ENCODE measurements at regions not wholly inside any gene's neighbourhood (a gene's known extent, or its start where the extent isn't known, plus 50 kb on each side); places are given as distances from the start of the nearest gene placed in this dataset.

DNA sequence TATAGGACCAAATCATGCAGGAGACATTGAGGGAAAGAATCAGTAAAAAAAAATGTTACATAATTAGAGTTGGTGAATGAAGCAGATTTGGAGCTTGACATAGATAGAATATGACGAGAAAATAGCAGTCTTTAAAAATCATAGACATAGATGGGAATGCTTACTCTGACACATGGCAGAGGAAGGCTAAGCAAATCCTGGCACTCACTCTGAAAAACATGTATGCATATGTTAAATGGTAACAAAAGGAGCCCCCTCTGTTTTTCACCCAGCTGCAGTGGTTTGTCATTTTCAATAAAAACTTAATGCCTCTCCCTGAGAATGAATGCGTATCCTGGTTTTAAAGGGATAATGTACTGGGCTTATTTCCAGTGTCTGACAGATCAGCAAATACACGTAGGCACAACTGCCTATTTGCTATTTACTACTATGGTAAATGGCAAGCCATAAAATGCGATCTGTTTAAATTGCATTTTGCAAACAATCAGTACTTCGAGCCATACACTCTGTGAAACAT, 561.2 kb upstream of the SEL1L start:
- TF ChIP-seq, protein P1, sequence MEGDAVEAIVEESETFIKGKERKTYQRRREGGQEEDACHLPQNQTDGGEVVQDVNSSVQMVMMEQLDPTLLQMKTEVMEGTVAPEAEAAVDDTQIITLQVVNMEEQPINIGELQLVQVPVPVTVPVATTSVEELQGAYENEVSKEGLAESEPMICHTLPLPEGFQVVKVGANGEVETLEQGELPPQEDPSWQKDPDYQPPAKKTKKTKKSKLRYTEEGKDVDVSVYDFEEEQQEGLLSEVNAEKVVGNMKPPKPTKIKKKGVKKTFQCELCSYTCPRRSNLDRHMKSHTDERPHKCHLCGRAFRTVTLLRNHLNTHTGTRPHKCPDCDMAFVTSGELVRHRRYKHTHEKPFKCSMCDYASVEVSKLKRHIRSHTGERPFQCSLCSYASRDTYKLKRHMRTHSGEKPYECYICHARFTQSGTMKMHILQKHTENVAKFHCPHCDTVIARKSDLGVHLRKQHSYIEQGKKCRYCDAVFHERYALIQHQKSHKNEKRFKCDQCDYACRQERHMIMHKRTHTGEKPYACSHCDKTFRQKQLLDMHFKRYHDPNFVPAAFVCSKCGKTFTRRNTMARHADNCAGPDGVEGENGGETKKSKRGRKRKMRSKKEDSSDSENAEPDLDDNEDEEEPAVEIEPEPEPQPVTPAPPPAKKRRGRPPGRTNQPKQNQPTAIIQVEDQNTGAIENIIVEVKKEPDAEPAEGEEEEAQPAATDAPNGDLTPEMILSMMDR (IDR thresholded peaks at IDR 0.05; ENCODE audit: poor library complexity) = no peak
- no peak for TF ChIP-seq EZH2phosphoT487 (IDR thresholded peaks at IDR 0.05; ENCODE audit: low read depth, severe bottlenecking, unreplicated experiment)
